ENCODE measurements at regions not wholly inside any gene's neighbourhood (a gene's known extent, or its start where the extent isn't known, plus 50 kb on each side); places are given as distances from the start of the nearest gene placed in this dataset.

GRCh38 chr6:150302520-150303176 is 66.2 kb upstream of the IYD start:
- H3K36me3 ChIP-seq (ENCODE audit: control insufficient read depth, insufficient read depth, low read length), result no peaks in the 10 kb centered on the region
- BruUV-seq (replicated peaks), result no TSS peak
- intact Hi-C loops (cut with micrococcal nuclease; ENCODE audit: unreplicated experiment) (no loop called here), in situ Hi-C loops (cut with HindIII; ENCODE audit: low pct_unique_long_range_greater_than_20kb, low sequenced_read_pairs) (no loop called here)
- H3K9me3 ChIP-seq (ENCODE audit: control insufficient read depth, insufficient read depth, low read depth, low read length), result peaks cover 2% of the 10 kb centered on the region; the same call in 1 of the 2 replicates
- ATAC-seq (peak; percentile 65), DNase-seq (ENCODE audit: low read depth, low spot score) (no peak)
- H3K27ac ChIP-seq (ENCODE audit: low read length), result no peak overlapping the region
- POLR2A ChIA-PET, result no interaction called here
- CTCF ChIA-PET, result no interaction called here
- TF ChIP-seq CTCF (IDR thresholded peaks at IDR 0.05), result no peak
- TF ChIP-seq, protein P1, sequence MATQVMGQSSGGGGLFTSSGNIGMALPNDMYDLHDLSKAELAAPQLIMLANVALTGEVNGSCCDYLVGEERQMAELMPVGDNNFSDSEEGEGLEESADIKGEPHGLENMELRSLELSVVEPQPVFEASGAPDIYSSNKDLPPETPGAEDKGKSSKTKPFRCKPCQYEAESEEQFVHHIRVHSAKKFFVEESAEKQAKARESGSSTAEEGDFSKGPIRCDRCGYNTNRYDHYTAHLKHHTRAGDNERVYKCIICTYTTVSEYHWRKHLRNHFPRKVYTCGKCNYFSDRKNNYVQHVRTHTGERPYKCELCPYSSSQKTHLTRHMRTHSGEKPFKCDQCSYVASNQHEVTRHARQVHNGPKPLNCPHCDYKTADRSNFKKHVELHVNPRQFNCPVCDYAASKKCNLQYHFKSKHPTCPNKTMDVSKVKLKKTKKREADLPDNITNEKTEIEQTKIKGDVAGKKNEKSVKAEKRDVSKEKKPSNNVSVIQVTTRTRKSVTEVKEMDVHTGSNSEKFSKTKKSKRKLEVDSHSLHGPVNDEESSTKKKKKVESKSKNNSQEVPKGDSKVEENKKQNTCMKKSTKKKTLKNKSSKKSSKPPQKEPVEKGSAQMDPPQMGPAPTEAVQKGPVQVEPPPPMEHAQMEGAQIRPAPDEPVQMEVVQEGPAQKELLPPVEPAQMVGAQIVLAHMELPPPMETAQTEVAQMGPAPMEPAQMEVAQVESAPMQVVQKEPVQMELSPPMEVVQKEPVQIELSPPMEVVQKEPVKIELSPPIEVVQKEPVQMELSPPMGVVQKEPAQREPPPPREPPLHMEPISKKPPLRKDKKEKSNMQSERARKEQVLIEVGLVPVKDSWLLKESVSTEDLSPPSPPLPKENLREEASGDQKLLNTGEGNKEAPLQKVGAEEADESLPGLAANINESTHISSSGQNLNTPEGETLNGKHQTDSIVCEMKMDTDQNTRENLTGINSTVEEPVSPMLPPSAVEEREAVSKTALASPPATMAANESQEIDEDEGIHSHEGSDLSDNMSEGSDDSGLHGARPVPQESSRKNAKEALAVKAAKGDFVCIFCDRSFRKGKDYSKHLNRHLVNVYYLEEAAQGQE (IDR thresholded peaks at IDR 0.05; ENCODE audit: insufficient read depth in 1 of 2, low read depth in 2 of 2, low read length in 1 of 2), result no peak
- TF ChIP-seq POLR2AphosphoS5 (IDR thresholded peaks at IDR 0.05; ENCODE audit: low read depth, low read length), result no peak
- no peak for TF ChIP-seq SIN3A (IDR thresholded peaks at IDR 0.05; ENCODE audit: borderline replicate concordance, insufficient read depth, low read depth, low read length)
- no peak for TF ChIP-seq TCF7L2 (IDR thresholded peaks at IDR 0.05; ENCODE audit: low read depth, low read length)
- no peaks in the 10 kb centered on the region for H3K27me3 ChIP-seq (ENCODE audit: control insufficient read depth, insufficient read depth, low read length)
- H3K4me1 ChIP-seq (ENCODE audit: control insufficient read depth, insufficient read depth, low read length), result peaks cover 8% of the 10 kb centered on the region; the same call in 1 of the 2 replicates
- no peak overlapping the region for H3K4me3 ChIP-seq (ENCODE audit: low read depth in 2 of 2, low read length in 2 of 2)

DNA sequence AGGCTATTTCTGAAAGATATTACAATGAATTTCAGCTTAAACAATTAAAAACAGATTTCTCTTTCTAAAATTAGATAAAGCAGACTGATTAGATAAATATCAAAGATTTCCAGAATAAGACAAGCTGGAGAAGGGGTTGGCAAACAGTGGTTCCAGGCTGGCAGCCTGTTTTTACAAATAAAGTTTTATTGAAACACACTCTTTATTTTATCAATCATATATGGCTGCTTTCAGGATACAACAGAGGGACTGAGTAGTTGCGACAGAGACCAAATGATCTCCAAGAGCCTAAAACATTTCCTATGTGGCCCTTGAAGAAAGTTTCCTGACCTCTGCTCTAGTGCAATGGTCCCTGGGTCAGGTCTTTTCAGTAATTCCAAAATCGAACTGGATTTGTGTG is 65.6 kb upstream of the IYD start:
- no peak for ATAC-seq
- TF ChIP-seq CTCF (IDR thresholded peaks at IDR 0.05) (no peak), SIN3A (IDR thresholded peaks at IDR 0.05; ENCODE audit: borderline replicate concordance, insufficient read depth, low read depth, low read length) (no peak), POLR2AphosphoS5 (IDR thresholded peaks at IDR 0.05; ENCODE audit: low read depth, low read length) (no peak), TCF7L2 (IDR thresholded peaks at IDR 0.05; ENCODE audit: low read depth, low read length) (no peak)
- TF ChIP-seq, protein P1 (IDR thresholded peaks at IDR 0.05; ENCODE audit: insufficient read depth in 1 of 2, low read depth in 2 of 2, low read length in 1 of 2), result no peak
- no peak overlapping the region for H3K4me3 ChIP-seq (ENCODE audit: low read depth in 2 of 2, low read length in 2 of 2)
- in situ Hi-C loops (cut with HindIII; ENCODE audit: low pct_unique_long_range_greater_than_20kb, low sequenced_read_pairs), result no loop called here
- no peak overlapping the region for H3K27ac ChIP-seq (ENCODE audit: low read length)
- CTCF ChIA-PET, result no interaction called here
- peaks cover 8% of the 10 kb centered on the region; the same call in 1 of the 2 replicates for H3K4me1 ChIP-seq (ENCODE audit: control insufficient read depth, insufficient read depth, low read length)
- POLR2A ChIA-PET, result no interaction called here
- intact Hi-C loops (cut with micrococcal nuclease; ENCODE audit: unreplicated experiment), result no loop called here
- no peak for DNase-seq (ENCODE audit: low read depth, low spot score)
- no peaks in the 10 kb centered on the region for H3K9me3 ChIP-seq (ENCODE audit: control insufficient read depth, insufficient read depth, low read depth, low read length)
- no peaks in the 10 kb centered on the region for H3K27me3 ChIP-seq (ENCODE audit: control insufficient read depth, insufficient read depth, low read length)
- no TSS peak for BruUV-seq (replicated peaks)
- no peaks in the 10 kb centered on the region for H3K36me3 ChIP-seq (ENCODE audit: control insufficient read depth, insufficient read depth, low read length)

Measured in Panc1 (cell line).